ENCODE measurements at regions not wholly inside any gene's neighbourhood (a gene's known extent, or its start where the extent isn't known, plus 50 kb on each side); places are given as distances from the start of the nearest gene placed in this dataset.

DNA sequence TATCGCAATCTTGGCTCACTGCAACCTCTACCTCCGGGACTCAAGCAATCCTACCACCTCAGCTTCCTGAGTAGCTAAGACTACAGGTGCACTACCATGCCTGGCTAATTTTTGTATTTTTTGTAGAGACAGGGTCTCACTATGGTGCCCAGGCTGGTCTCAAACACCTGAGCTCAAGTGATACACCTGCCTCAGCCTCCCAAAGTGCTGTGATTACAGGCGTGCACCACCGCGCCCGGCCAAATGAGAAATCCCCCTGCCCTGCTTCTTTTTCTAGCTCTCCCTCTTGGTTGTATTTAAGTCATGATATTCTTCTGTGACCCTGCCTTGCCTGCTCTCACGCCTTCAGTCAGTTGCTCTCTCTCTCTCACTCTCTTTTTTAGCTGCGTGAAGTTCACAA is 157.0 kb upstream of the SH3BP4 start:
- Histone ChIP-seq H4K5ac (ENCODE audit: insufficient read length, low read depth, low read length) (no peak overlapping the region), H3T11ph (ENCODE audit: low read length) (no peak overlapping the region), H3K18ac (ENCODE audit: insufficient read length, low read depth, low read length) (no peak overlapping the region), H3K79me2 (ENCODE audit: insufficient read depth, low read length) (no peaks in the 10 kb centered on the region), H3K9me3 (ENCODE audit: control insufficient read depth, low read depth, low read length) (no peaks in the 10 kb centered on the region), H2AFZ (ENCODE audit: low read length) (no peak overlapping the region), H3K23ac (ENCODE audit: insufficient read length, low read depth, low read length) (no peak overlapping the region), H2BK5ac (ENCODE audit: insufficient read length, low read length) (no peak overlapping the region), H3K79me1 (ENCODE audit: insufficient read depth, low read depth, low read length, poor library complexity, severe bottlenecking) (no peaks in the 10 kb centered on the region), H2BK20ac (ENCODE audit: low read depth, low read length, poor library complexity, severe bottlenecking) (no peak overlapping the region), H3K23me2 (ENCODE audit: insufficient read length, low read depth, low read length, poor library complexity, severe bottlenecking) (no peaks in the 10 kb centered on the region), H4K91ac (ENCODE audit: insufficient read length, low read depth, low read length) (no peak overlapping the region), H4K8ac (replicated peaks; ENCODE audit: insufficient read length, low read depth, low read length) (no peak overlapping the region), H3K56ac (ENCODE audit: insufficient read length, low read depth, low read length) (no peak overlapping the region), H4K20me1 (ENCODE audit: control insufficient read depth, insufficient read depth, insufficient read length) (no peaks in the 10 kb centered on the region), H3K14ac (ENCODE audit: insufficient read depth, low read length) (no peak overlapping the region), H2BK12ac (ENCODE audit: insufficient read length, low read depth, low read length) (no peak overlapping the region), H3K4me1 (ENCODE audit: insufficient read depth, low read length) (peaks cover 10% of the 10 kb centered on the region), H3K4me2 (ENCODE audit: insufficient read depth, insufficient read length, low read length) (no peak overlapping the region), H2AK5ac (ENCODE audit: insufficient read length, low read length) (no peak overlapping the region), H3K27ac (ENCODE audit: insufficient read length, low read depth, low read length) (no peak overlapping the region), H3K9ac (ENCODE audit: extremely low read depth, insufficient read length, low read length) (no peak overlapping the region), H3K27me3 (ENCODE audit: insufficient read depth, low read length) (no peaks in the 10 kb centered on the region), H2BK120ac (ENCODE audit: low read depth, low read length, poor library complexity, severe bottlenecking) (no peak overlapping the region), H2BK15ac (ENCODE audit: low read depth, low read length) (no peak overlapping the region), H3K4ac (ENCODE audit: low read depth, low read length) (no peak overlapping the region)
- Mint-ChIP-seq H3K27me3 (ENCODE audit: low read depth) (peaks cover 32% of the 10 kb centered on the region), H3K4me1 (peaks cover 45 to 54% of the 10 kb centered on the region in 2 experiments), H3K36me3 (ENCODE audit: insufficient read depth in 1 of 3, low read depth in 3 of 3) (no peaks in the 10 kb centered on the region), H3K9me3 (no peaks in the 10 kb centered on the region), H3K27ac (no peak overlapping the region), H3K4me3 (no peak overlapping the region)
- TF ChIP-seq, protein P1, sequence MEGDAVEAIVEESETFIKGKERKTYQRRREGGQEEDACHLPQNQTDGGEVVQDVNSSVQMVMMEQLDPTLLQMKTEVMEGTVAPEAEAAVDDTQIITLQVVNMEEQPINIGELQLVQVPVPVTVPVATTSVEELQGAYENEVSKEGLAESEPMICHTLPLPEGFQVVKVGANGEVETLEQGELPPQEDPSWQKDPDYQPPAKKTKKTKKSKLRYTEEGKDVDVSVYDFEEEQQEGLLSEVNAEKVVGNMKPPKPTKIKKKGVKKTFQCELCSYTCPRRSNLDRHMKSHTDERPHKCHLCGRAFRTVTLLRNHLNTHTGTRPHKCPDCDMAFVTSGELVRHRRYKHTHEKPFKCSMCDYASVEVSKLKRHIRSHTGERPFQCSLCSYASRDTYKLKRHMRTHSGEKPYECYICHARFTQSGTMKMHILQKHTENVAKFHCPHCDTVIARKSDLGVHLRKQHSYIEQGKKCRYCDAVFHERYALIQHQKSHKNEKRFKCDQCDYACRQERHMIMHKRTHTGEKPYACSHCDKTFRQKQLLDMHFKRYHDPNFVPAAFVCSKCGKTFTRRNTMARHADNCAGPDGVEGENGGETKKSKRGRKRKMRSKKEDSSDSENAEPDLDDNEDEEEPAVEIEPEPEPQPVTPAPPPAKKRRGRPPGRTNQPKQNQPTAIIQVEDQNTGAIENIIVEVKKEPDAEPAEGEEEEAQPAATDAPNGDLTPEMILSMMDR (conservative IDR thresholded peaks at IDR 0.05): no peak
- WGBS (ENCODE audit: extremely low coverage, insufficient read length, low lambda C conversion rate): no CpG with 5 or more reads among the region's 8 CpGs
- DNase-seq: no peak
